IPS DF 19.7 (cell line): ENCODE measurements at regions not wholly inside any gene's neighbourhood (a gene's known extent, or its start where the extent isn't known, plus 50 kb on each side); places are given as distances from the start of the nearest gene placed in this dataset.
"Not testable (repeated sequence)": the region's sequence is repeated elsewhere in the genome, so short reads cannot be mapped to it uniquely, and the experiment has no call there.

ENCODE experiments used
- DNase-seq: peaks from one replicate; pipeline ENCODE4 v3.0.0-alpha.2; 2013; ENCODE audit warnings: low read depth, low spot score

- no peak for DNase-seq
Measured at GRCh38 chr3:88291486-88291885, 141.7 kb downstream of the C3orf38 start.

GRCh38 chr3:88298189-88298588 lies 148.4 kb downstream of the C3orf38 start:
- DNase-seq, result no peak

GRCh38 chr3:88301273-88301995 lies 151.7 kb downstream of the C3orf38 start:
- no peak for DNase-seq

- DNase-seq, result no peak
Measured at GRCh38 chr3:88301996-88302393, 152.2 kb downstream of the C3orf38 start.

GRCh38 chr3:88303331-88303904 lies 153.7 kb downstream of the C3orf38 start:
- DNase-seq, result not testable (repeated sequence)

GRCh38 chr3:88307666-88308065 lies 157.9 kb downstream of the C3orf38 start:
- DNase-seq, result peak; percentile 23

GRCh38 chr3:88311826-88312225 lies 162.1 kb downstream of the C3orf38 start:
- DNase-seq, result no peak

- no peak for DNase-seq
Measured at GRCh38 chr3:88312256-88312655, 162.5 kb downstream of the C3orf38 start.

- DNase-seq, result no peak
Measured at GRCh38 chr3:88318067-88318466, 168.3 kb downstream of the C3orf38 start.

GRCh38 chr3:88321363-88322050 lies 171.7 kb downstream of the C3orf38 start:
- no peak for DNase-seq

GRCh38 chr3:88324788-88325187 lies 175.0 kb downstream of the C3orf38 start:
- DNase-seq, result no peak

GRCh38 chr3:88334187-88334868 lies 184.6 kb downstream of the C3orf38 start:
- DNase-seq, result no peak

- DNase-seq, result no peak
Measured at GRCh38 chr3:88336894-88337293, 187.1 kb downstream of the C3orf38 start.

GRCh38 chr3:88343264-88343663 lies 193.5 kb downstream of the C3orf38 start:
- no peak for DNase-seq

- no peak for DNase-seq
Measured at GRCh38 chr3:88346643-88347042, 196.9 kb downstream of the C3orf38 start.

GRCh38 chr3:88362428-88362827 lies 212.7 kb downstream of the C3orf38 start:
- DNase-seq, result no peak

- no peak for DNase-seq
Measured at GRCh38 chr3:88364926-88365325, 215.2 kb downstream of the C3orf38 start.

GRCh38 chr3:88369337-88369736 lies 219.6 kb downstream of the C3orf38 start:
- DNase-seq, result no peak

- no peak for DNase-seq
Measured at GRCh38 chr3:88369767-88370166, 220.0 kb downstream of the C3orf38 start.

- DNase-seq, result peak; percentile 9
Measured at GRCh38 chr3:88385090-88385489, 235.3 kb downstream of the C3orf38 start.

- no peak for DNase-seq
Measured at GRCh38 chr3:88398581-88398980, 248.8 kb downstream of the C3orf38 start.

- no peak for DNase-seq
Measured at GRCh38 chr3:88403319-88403718, 253.6 kb downstream of the C3orf38 start.
